ENCODE measurements at regions not wholly inside any gene's neighbourhood (a gene's known extent, or its start where the extent isn't known, plus 50 kb on each side); places are given as distances from the start of the nearest gene placed in this dataset.

DNA sequence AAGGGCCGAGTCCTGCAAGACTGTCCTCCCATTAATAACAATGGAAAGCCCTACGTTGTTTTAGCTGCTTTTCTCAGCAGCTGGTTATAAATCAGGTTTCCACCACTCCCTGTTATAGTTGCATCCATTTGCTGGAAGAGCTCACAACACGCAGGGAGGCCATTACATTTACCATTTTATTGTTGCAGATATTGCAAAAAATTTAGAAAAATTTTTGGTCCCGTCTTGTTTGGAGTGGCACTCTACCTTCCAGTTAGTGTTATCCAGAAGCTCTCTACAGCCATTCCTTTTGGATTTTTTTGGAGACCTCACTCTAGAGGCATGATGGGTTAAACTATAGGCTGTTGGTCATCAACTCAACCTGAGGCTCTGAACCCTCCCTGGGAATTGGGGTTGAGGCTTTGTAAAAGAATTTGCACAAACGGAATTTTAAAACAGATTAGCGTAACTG is 1532.1 kb upstream of the TPTE start:
- TF ChIP-seq, protein P1, sequence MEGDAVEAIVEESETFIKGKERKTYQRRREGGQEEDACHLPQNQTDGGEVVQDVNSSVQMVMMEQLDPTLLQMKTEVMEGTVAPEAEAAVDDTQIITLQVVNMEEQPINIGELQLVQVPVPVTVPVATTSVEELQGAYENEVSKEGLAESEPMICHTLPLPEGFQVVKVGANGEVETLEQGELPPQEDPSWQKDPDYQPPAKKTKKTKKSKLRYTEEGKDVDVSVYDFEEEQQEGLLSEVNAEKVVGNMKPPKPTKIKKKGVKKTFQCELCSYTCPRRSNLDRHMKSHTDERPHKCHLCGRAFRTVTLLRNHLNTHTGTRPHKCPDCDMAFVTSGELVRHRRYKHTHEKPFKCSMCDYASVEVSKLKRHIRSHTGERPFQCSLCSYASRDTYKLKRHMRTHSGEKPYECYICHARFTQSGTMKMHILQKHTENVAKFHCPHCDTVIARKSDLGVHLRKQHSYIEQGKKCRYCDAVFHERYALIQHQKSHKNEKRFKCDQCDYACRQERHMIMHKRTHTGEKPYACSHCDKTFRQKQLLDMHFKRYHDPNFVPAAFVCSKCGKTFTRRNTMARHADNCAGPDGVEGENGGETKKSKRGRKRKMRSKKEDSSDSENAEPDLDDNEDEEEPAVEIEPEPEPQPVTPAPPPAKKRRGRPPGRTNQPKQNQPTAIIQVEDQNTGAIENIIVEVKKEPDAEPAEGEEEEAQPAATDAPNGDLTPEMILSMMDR (conservative IDR thresholded peaks at IDR 0.05; ENCODE audit: low read depth, low read length) = no peak
- TF ChIP-seq SMC3 (IDR thresholded peaks at IDR 0.05; ENCODE audit: low read depth, low read length) (no peak), POLR2A (IDR thresholded peaks at IDR 0.05; ENCODE audit: low read depth, low read length) (no peak), RFX5 (IDR thresholded peaks at IDR 0.05; ENCODE audit: low read depth, low read length) (no peak), RAD21 (IDR thresholded peaks at IDR 0.05; ENCODE audit: low read length) (no peak), CHD1 (IDR thresholded peaks at IDR 0.05; ENCODE audit: low read depth, low read length) (no peak), FOS (IDR thresholded peaks at IDR 0.05; ENCODE audit: low read depth, low read length) (no peak), CEBPB (IDR thresholded peaks at IDR 0.05; ENCODE audit: low read depth, low read length) (no peak)
- TF ChIP-seq, protein P2, sequence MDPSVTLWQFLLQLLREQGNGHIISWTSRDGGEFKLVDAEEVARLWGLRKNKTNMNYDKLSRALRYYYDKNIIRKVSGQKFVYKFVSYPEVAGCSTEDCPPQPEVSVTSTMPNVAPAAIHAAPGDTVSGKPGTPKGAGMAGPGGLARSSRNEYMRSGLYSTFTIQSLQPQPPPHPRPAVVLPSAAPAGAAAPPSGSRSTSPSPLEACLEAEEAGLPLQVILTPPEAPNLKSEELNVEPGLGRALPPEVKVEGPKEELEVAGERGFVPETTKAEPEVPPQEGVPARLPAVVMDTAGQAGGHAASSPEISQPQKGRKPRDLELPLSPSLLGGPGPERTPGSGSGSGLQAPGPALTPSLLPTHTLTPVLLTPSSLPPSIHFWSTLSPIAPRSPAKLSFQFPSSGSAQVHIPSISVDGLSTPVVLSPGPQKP (IDR thresholded peaks at IDR 0.05; ENCODE audit: borderline replicate concordance, low read depth, low read length) = no peak
